ENCODE measurements at regions not wholly inside any gene's neighbourhood (a gene's known extent, or its start where the extent isn't known, plus 50 kb on each side); places are given as distances from the start of the nearest gene placed in this dataset.

- no peak for TF ChIP-seq CTCF (IDR thresholded peaks at IDR 0.05)
- TF ChIP-seq EP300 (IDR thresholded peaks at IDR 0.05) = no peak
- no peak for TF ChIP-seq POLR2A (IDR thresholded peaks at IDR 0.05)
- no peak for TF ChIP-seq POLR2AphosphoS5 (IDR thresholded peaks at IDR 0.05)
Observed at GRCh38 chr4:92189146-92189545, 114.6 kb upstream of the GRID2 start.
